ENCODE measurements at regions not wholly inside any gene's neighbourhood (a gene's known extent, or its start where the extent isn't known, plus 50 kb on each side); places are given as distances from the start of the nearest gene placed in this dataset.

GRCh38 chr5:116778651-116779280 is 204.1 kb upstream of the SEMA6A start:
- TF ChIP-seq POLR2A (IDR thresholded peaks at IDR 0.05) (no peak), CTCF (IDR thresholded peaks at IDR 0.05) (no peak)

Measured in thyroid gland (tissue), 4 donors.